ENCODE measurements at regions not wholly inside any gene's neighbourhood (a gene's known extent, or its start where the extent isn't known, plus 50 kb on each side); places are given as distances from the start of the nearest gene placed in this dataset.

DNA sequence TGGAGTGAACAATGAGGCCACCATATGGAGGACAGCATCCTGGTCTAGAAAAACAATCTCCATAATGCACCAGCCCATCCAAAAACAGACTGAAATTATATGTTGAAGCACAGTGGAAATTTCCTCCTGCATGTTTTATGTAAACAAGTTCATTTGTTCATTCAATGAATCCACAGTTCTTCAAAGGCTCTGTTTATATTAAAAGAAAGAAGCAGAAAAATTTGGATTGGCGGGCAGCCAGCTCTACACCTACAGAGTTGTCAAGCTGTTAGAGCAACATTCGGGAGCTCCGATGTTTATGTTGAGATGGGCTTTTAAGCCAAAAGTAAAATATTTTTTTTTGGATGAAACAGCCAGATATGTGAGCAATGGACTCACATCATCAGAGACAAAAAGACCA lies 395.3 kb upstream of the SULF2 start:
- TF ChIP-seq, protein P1, sequence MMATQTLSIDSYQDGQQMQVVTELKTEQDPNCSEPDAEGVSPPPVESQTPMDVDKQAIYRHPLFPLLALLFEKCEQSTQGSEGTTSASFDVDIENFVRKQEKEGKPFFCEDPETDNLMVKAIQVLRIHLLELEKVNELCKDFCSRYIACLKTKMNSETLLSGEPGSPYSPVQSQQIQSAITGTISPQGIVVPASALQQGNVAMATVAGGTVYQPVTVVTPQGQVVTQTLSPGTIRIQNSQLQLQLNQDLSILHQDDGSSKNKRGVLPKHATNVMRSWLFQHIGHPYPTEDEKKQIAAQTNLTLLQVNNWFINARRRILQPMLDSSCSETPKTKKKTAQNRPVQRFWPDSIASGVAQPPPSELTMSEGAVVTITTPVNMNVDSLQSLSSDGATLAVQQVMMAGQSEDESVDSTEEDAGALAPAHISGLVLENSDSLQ (IDR thresholded peaks at IDR 0.05), result no peak
- TF ChIP-seq NFRKB (IDR thresholded peaks at IDR 0.05) (no peak), TARDBP (IDR thresholded peaks at IDR 0.05) (no peak), ELF4 (IDR thresholded peaks at IDR 0.05) (no peak), SP1 (IDR thresholded peaks at IDR 0.05) (no peak)

Measured in HEK293T (cell line).